HG02642 (cell line): ENCODE measurements at regions not wholly inside any gene's neighbourhood (a gene's known extent, or its start where the extent isn't known, plus 50 kb on each side); places are given as distances from the start of the nearest gene placed in this dataset.
A peak's percentile ranks its signal among the peaks of the same experiment; 100 is the strongest.

Source experiments
- ATAC-seq: cut with Tn5 transposase; IDR thresholded peaks from one replicate; pipeline ENCODE4 v1.9.1; 2021; ENCODE audit warnings: mild to moderate bottlenecking; ENCODE audit not compliant: unreplicated experiment, poor library complexity

- no peak for ATAC-seq
Observed at GRCh38 chr4:36692586-36692985, 411.2 kb downstream of the DTHD1 start.

- no peak for ATAC-seq
Observed at GRCh38 chr4:36702245-36702644, 420.8 kb downstream of the DTHD1 start.

- ATAC-seq, result no peak
Observed at GRCh38 chr4:36704289-36704688, 422.9 kb downstream of the DTHD1 start.

- ATAC-seq, result no peak
Observed at GRCh38 chr4:36709991-36710390, 428.6 kb downstream of the DTHD1 start.

DNA sequence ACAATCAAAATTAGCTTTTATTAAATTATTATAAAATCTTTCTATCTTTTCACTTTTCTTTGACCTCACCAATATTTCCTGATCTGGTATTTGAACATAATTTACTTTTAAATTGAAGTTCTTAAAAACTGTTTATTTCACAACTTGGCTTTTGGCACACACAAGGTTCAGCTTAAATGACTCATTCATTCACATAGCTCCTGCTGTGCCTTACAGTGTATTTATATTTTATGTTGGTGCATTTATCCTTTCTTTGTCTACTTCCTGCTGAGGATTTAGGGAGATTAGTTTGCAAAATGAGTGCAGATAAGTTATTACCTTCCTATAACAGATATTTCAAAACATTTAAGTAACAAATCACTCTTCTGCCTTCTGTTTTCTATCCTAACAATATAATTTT is 430.6 kb downstream of the DTHD1 start:
- ATAC-seq, result no peak

DNA sequence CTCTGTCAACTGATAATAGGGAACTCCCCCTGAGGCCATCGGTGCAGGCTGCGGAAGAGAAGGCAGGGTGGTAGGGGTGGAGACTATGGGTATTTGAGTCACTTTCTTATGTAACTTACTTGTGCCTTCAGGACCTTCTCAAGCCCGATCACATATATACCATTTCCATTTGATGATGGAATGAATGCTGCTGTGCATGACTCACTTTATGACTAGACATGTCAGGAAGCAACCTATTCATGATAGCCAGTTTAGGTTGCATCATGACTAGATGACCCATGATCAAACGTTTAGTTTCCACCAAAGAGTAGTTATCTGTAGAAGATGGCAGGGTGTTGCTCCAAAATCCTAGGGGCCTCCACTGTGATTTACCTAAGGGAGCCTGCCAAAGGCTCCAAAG is 435.5 kb downstream of the DTHD1 start:
- no peak for ATAC-seq

DNA sequence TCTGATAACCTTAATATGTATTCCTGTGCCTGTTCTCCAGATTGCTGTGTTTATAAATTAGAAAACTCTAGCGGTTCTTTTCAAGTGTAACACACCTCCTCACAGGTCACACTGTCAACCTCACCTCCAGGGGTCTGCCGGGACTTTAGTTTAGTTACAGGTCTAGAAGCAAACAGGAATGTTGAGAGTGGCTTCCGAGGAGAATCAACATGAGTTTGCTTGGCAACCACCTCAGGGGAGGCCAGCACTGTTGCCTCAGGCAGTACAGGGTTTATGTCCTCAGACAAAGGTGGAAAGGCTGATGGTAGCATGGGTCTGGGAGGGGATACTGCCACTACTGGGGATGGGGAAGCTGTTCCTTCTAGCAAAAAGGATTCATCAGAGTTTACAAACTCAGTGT is 438.0 kb downstream of the DTHD1 start:
- ATAC-seq, result no peak

DNA sequence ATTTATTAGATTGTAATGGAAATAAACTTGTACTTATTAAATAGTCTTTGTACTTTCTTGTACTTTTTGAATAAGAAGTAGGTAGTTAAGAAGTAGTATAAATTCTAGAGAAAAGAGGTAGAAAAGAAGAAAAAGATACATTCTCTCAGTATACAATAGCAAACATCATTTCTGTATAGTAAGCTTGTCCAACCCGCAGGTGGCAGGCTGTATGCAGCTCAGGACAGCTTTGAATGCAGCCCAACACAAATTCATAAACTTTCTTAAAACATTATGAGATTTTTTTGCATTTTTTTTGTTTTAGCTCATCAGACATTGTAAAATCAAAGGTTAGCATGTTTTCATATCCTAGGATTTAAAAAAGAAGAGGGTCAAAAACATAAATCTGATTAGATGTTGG is 441.6 kb downstream of the DTHD1 start:
- ATAC-seq, result no peak

DNA sequence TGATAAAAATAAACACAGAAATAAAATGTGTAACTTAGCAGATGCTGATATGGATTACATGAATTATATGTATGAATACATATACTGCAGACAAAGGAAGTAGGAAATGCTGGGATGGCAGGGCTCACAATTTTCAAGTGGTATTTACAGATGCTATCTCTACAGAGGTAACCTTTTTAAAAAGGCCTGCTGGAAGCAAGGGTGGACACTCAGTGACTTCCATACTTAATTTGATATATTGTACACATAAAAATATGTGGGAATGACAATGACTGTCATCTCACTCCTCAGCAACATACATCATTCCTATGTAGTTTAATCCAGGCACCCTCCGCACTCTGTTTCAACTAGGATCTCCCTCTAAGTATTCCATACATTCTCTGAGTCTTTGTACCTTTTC is 452.9 kb downstream of the DTHD1 start:
- ATAC-seq, result no peak

DNA sequence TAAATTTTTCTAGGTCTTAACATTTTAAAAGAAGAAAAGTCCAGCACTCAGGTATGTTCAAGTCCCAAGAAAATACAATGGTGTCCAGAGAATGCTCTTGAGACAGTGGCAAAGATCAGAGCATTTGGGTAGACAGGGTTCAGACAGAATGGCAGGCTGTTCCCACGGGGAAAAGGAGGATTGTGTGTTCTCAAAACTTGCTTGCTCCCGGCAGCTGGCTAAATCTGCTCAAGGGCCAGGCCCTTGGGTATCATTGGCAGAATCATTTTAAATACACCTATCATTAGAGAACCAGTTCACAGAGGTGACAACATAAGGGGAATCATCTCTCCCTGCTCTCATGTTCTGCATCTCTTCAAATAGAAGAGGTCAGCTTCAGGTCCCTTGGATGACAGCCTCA is 456.3 kb downstream of the DTHD1 start:
- ATAC-seq, result no peak

GRCh38 chr4:36740796-36741310 is 459.4 kb downstream of the DTHD1 start:
- no peak for ATAC-seq

- no peak for ATAC-seq
Observed at GRCh38 chr4:36747277-36748129, 466.1 kb downstream of the DTHD1 start.

- ATAC-seq, result no peak
Observed at GRCh38 chr4:36753048-36753447, 471.6 kb downstream of the DTHD1 start.

- no peak for ATAC-seq
Observed at GRCh38 chr4:36757580-36758311, 476.3 kb downstream of the DTHD1 start.

- ATAC-seq, result no peak
Observed at GRCh38 chr4:36758312-36759178, 477.1 kb downstream of the DTHD1 start.

GRCh38 chr4:36761607-36762006 is 480.2 kb downstream of the DTHD1 start:
- ATAC-seq, result no peak

- ATAC-seq, result no peak
Observed at GRCh38 chr4:36763814-36764213, 480.7 kb upstream of the NWD2 start.

DNA sequence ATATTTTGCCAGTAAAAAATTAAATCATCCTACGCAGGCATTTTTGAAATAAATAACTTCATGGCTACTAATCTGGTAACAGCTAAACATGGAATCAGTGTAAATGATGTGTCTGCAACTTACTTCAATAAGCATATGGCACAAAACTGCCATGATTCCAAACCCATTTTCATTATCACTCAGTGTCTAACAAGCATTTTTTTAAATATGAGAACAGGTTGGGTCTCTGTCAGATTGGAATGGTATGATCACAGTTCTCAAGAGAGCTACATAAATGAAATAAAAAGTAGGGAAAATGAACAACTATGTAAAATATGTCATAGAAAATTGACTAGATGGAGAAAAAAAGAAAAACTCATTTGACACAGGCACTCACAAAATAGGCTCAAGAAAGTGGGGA is 476.9 kb upstream of the NWD2 start:
- ATAC-seq, result no peak

DNA sequence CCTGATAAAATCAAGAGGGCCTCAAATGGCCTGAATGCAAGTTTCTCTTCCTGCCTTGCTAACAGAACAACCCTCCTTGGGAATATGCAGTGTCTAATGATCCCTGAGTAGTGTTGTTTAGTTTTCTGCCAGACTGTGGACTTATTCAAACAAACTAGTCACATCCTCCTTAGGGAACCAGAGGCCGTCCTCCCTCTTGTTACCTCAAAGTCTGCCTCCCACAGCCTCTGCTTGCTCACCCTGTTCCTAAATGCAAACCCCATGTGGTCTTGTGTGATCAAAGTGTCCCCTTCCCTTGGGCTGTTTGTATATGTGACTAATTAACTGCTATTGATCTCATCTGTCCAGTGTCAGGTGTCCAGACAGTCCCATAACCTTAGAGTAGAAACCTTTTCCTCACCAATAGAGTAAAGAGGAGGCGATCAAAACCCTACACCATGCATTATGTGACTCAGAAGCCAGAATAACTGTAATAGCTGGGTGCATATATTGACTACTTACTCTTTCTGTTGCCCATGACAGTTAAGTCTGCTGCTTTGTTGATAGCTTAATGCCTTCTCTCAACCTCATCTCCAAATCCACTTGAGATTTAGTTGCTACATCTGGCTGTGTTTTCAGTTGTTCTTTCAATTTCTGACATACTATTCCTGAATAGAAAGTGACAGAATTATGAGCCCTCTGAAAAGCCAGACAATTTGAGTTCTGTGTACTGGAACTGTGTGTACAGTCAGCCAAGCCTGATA is 473.0 kb upstream of the NWD2 start:
- peak; percentile 54 for ATAC-seq

DNA sequence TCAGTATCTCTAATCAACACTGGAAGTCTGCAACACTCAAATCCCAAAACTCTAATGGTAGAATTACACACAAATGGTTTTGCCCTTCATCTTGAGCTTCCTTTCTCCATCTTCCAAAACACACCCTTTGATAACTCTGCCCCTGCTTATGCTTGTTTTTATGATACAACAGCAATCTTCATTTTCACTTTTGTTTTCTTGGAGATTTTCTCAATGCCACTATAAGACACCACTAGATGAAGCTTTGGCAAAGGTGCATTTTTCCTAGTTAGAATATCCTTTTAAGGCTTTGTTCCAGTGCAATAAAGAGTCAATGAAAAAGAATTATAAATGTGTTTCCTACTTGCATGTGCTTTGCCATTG is 472.4 kb upstream of the NWD2 start:
- peak; percentile 28 for ATAC-seq
